Amniotic stem cell (primary cell): ENCODE measurements at regions not wholly inside any gene's neighbourhood (a gene's known extent, or its start where the extent isn't known, plus 50 kb on each side); places are given as distances from the start of the nearest gene placed in this dataset.
"Not testable (repeated sequence)": the region's sequence is repeated elsewhere in the genome, so short reads cannot be mapped to it uniquely, and the experiment has no call there.

Source experiments
- DNase-seq: peaks from one replicate; lab custom pipeline; 2025; lab: John Stamatoyannopoulos, UW

GRCh38 chr13:39893808-39894207 lies 238.3 kb downstream of the COG6 start:
- DNase-seq = no peak

GRCh38 chr13:39894586-39894985 lies 239.1 kb downstream of the COG6 start:
- DNase-seq = no peak

GRCh38 chr13:39895254-39895653 lies 239.8 kb downstream of the COG6 start:
- no peak for DNase-seq

- no peak for DNase-seq
Measured at GRCh38 chr13:39897636-39898035, 242.2 kb downstream of the COG6 start.

- DNase-seq = no peak
Measured at GRCh38 chr13:39900106-39900750, 244.8 kb downstream of the COG6 start.

GRCh38 chr13:39904959-39905358 lies 249.5 kb downstream of the COG6 start:
- DNase-seq = no peak

- DNase-seq = no peak
Measured at GRCh38 chr13:39909634-39910033, 254.2 kb downstream of the COG6 start.

GRCh38 chr13:39910041-39910440 lies 254.6 kb downstream of the COG6 start:
- no peak for DNase-seq

GRCh38 chr13:39910833-39911232 lies 255.4 kb downstream of the COG6 start:
- no peak for DNase-seq

- no peak for DNase-seq
Measured at GRCh38 chr13:39913339-39913738, 257.9 kb downstream of the COG6 start.

GRCh38 chr13:39913928-39914327 lies 258.5 kb downstream of the COG6 start:
- no peak for DNase-seq

GRCh38 chr13:39915418-39915817 lies 260.0 kb downstream of the COG6 start:
- no peak for DNase-seq

GRCh38 chr13:39916330-39916729 lies 260.9 kb downstream of the COG6 start:
- DNase-seq = no peak

GRCh38 chr13:39918620-39919236 lies 263.3 kb downstream of the COG6 start:
- no peak for DNase-seq

- DNase-seq = no peak
Measured at GRCh38 chr13:39920613-39921012, 265.2 kb downstream of the COG6 start.

- no peak for DNase-seq
Measured at GRCh38 chr13:39926345-39926744, 270.9 kb downstream of the COG6 start.

GRCh38 chr13:39928261-39928660 lies 272.8 kb downstream of the COG6 start:
- DNase-seq = no peak

GRCh38 chr13:39929583-39929982 lies 274.1 kb downstream of the COG6 start:
- DNase-seq = no peak

- no peak for DNase-seq
Measured at GRCh38 chr13:39930060-39930459, 274.6 kb downstream of the COG6 start.

GRCh38 chr13:39930544-39931444 lies 275.3 kb downstream of the COG6 start:
- no peak for DNase-seq

- DNase-seq = no peak
Measured at GRCh38 chr13:39931505-39931904, 276.0 kb downstream of the COG6 start.

- DNase-seq = not testable (repeated sequence)
Measured at GRCh38 chr13:39932514-39932913, 277.1 kb downstream of the COG6 start.

- no peak for DNase-seq
Measured at GRCh38 chr13:39935155-39935554, 279.7 kb downstream of the COG6 start.
